HG02763 (cell line): ENCODE measurements at regions not wholly inside any gene's neighbourhood (a gene's known extent, or its start where the extent isn't known, plus 50 kb on each side); places are given as distances from the start of the nearest gene placed in this dataset.

Experiments used
- ATAC-seq: cut with Tn5 transposase; IDR thresholded peaks from one replicate; pipeline ENCODE4 v1.9.1; 2021; ENCODE audit warnings: mild to moderate bottlenecking, moderate library complexity; ENCODE audit not compliant: unreplicated experiment

DNA sequence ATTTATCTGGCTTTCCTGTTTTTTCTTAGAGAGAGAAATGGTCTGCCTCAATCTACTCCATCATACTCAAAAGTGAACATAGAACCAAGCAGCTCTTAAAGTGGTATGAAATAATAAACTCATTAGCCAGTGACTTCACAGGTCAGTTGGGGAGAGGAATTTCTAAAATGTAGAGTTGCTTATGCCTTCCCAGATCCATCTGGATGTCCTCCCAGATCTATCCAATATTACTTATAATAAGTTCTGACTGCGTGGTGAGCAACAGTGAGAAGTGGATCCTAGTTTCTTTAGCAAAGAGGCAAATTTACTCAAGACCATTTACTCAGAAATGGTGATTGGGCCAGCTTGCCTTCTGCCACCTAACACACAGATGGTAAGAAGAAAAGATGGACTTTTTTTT, 748.0 kb downstream of the PCDH18 start:
- no peak for ATAC-seq

DNA sequence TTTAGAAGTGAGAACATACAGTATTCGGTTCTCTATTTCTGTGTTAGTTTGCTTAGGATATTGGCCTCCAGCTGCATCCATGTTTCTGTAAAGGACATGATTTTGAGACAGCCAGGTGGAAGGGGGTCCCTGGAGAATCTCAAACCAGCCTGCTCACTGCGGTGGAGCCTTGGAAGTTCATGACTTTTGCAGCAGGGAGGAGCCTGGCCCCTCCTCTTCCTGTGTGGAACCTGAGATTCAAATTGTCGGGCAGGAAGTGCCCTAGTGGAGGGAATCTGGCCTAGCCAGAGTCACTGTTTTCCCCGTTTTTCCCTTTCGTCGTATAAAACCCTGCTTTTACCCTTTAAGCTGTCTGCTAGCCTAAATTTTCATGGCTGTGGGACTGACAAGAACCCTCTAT, 762.6 kb downstream of the PCDH18 start:
- no peak for ATAC-seq

DNA sequence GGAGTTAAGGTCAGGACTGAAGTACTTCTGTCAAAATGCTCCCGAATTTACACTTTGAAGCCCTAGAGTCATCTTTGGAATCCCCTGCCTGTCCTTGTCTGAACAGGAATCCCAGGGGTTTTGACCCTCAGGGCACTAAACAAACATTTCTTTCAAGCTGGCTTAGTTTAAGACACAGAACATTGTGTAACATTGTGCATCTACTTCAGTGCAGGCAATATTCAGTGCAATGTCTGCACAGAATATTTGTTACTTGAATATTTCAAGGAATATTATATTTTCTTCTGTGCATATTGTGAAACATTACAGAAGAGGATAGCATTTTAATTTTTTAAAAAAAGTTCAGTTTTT, 763.4 kb downstream of the PCDH18 start:
- ATAC-seq: no peak

DNA sequence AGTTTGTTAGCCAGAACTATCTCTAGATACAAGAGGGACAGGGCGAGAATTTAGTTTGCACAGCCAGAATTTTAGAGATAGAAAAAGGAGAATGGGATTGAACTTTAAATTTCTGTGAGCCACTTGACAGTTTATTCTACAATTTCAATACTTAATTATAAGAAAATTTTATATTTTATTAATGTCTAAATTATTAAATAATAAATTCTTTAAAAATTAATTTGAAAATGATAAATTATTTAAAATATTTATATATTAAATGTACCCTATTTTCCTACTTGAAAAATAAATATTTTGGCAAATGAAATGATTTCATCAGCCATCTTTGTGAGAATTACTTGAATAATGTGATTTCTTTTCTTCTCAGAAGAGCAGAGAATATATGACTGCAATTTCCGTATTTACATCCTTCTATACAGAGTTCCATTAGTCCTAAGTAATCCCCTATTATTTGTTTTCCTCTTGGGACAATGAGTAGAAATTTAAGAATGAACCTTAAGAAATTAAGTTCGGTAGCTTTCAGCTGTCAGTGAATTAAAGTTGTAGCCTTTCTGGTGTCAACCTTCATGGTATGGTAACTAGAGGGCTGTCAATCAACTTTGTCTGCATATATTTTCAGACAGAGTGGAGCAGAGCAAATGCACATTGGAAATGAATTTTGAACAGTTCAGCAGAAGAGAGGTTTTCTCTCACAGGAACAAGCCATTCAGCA, 763.9 kb downstream of the PCDH18 start:
- no peak for ATAC-seq

DNA sequence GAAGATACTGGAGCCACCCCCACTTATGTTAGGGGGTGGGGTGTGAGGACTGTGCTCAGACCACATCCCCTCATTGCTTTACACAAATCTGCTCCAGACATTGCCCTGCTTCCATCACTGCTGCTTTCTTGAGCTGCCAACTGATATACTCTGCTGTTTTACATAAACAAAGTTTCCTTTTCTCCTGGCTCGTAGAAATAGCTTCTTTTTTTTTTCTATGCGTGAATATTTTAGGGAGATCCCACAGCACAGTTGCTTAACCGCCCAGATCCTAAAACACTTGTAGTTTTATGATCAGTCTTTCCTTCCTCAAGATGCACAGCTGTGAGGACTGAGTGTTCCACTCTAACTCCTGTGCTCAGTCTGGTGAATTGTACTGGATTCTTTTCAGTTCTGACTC, 768.4 kb downstream of the PCDH18 start:
- no peak for ATAC-seq

DNA sequence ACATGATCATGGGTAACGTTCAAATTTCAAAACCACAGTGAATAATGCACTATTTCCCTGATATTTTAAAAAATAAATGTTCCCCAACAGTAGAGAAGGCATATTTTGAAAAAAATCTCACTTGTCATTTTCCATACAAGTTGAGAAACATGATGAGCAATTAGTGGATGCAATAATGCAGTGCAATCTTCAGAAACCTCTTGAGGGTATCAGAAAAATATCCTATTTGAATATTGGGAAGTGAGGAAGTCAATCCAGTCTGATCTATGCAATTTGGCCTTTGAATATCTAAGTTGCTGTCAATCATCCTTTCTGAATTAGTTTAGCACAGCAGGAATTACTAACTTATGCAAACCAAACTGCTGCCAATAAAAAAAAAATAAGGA, 776.8 kb downstream of the PCDH18 start:
- no peak for ATAC-seq

DNA sequence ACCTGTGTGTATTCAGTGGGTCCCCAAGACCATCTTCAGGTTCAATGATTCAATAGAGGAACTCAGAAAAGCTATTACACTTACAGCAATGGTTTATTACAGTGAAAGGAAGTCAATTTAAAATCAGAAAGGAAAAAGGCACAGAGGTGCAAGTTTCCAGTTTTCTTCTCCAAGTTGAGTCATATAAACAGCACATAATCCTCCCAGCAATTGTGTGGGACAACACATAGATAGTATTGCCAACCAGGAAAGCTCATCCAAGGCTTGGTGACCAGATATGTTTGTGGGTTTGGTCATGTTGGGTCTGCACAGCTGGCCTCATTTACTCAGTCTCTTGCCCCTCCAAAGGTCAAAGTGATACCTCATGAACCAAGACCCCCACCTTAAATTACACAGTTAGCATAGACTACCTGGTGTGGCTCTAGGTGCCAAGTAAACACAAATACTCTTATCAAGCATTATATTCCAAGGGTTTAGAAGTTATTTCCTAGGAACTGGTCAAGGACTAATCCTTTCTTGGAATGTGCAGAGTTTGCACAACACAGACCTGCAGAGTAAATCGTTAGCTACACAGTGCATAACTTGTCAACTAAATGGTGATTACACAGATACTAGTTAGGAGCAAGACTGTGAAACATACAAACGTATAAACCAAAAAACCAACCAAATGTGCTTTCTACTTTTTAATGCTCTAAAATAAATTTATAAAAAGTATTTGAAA, 777.3 kb downstream of the PCDH18 start:
- ATAC-seq: no peak

DNA sequence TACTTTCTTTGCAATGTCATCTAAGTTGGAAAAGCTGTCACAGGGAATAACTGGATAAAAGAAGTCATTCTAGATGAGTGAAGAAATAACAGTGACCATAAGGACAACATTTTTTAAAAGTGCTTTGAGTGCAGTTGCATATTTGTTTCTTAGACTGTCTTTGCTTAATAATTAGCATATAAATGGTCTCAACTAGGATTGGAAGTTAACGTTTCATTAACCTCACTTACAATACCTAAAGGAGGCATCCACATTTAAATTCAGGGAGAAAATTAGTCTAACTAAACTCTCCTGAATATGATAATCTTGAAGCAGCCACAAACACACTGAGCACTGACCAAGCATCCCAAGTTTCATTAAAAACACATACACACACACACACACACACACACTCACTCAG, 780.7 kb downstream of the PCDH18 start:
- no peak for ATAC-seq

DNA sequence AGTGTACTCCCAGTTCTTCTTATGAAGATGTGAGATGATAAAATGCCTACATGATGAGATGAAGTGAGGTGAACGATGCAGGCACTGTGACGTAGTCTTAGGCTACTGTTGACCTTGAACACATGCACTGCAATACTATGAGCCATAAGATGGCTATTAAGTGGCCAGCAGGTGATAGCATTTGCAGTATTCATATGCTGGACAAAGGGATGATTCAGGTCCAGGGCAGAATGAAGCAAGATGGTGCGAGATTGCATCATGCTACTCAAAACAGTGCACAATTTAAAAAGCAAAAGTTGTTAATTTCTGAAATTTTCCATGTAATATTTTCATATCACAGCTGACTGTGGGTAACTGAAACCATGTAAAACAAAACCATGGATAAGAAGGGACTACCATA, 781.4 kb downstream of the PCDH18 start:
- ATAC-seq: no peak

DNA sequence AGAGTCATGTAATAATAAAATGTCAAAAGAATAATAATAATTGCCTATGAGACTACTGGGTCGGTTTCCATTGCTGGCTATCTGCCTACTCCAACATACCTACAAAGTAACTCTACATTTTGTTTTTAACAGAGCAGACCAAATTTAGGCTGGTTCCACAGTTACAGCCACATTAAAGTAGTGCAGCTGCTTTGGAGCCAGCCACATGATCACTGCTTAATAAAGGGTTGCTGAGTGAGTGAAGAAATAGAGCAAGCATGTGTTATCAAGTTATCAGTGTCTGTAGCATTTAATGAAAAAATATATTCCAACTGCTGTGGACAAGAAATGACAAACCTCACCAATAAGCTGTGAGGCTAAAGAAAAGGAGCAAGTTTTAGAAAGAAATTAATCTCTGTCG, 782.3 kb downstream of the PCDH18 start:
- no peak for ATAC-seq

DNA sequence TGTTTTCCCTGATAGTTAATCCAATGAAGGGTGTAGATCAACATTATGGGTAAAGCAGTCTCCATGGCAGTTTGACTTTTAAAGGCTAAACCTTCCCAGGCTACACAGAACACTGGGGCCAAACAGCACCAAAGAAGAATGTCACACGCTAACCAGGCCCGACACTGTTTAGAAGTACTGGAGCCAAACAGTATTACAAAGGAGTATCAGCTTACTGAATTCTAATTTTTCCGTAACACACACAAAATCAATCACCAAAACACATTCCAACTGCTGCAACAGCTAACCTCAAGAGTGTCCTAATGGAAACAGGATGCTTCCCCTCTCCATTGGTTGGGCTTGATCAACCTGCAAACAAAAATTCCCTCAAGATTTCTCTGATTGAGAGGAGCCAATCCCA, 783.5 kb downstream of the PCDH18 start:
- ATAC-seq: no peak

DNA sequence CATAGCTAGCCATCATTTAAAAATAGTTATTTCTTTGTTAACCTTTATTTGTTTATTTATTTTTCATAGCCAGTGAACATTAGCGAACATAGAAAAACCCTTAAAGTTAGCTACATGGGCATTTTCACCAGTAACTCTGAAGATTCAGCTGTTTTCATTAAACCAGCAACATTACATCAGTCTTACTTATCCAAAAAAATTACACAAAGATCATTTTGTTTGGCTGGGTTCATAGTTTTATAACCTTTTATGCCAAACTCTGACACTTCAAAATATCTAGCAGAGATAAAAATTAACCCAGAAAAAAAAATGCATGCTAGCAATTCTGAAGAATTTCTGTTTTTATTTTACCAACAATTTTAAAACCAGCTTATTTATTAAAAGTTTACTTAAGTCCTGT, 784.1 kb downstream of the PCDH18 start:
- no peak for ATAC-seq

DNA sequence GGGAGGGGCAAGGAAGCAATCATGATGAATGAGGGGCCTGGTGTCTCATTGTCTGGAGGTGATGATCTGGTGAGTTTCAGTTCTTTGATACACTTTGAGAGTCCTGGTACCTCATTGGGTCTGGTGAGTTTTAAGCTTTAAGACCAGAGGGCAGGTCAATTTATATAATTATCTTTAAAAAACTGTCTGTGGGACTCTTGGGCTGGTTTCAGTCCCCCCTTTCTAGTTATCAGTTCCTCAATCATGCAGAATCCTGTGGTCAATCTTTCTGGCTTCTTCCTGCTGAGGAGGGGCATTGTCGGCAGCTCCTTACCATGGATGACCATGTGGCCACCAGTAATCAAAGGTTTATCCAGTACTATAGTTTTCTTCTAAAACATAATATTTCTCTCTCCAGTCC, 789.1 kb downstream of the PCDH18 start:
- no peak for ATAC-seq

DNA sequence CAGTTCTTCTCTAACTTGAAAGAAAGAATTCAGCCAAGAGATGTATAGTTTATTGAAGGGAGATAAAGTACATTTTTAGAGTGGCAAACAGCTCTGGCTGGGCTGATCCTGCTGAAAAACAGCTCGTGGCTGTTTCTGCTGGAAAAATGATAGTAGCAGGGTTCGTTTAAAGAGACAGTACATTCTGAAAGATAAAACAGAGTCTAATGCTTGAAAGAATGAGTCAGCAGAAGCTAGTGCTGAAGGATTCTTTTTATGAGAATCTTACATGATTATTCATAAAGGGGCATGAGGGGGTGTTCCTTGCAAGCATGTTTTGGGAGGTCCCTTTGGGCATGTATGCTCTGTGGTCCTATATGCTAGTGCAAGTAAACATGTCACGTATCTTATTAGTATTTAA, 790.0 kb downstream of the PCDH18 start:
- ATAC-seq: no peak

DNA sequence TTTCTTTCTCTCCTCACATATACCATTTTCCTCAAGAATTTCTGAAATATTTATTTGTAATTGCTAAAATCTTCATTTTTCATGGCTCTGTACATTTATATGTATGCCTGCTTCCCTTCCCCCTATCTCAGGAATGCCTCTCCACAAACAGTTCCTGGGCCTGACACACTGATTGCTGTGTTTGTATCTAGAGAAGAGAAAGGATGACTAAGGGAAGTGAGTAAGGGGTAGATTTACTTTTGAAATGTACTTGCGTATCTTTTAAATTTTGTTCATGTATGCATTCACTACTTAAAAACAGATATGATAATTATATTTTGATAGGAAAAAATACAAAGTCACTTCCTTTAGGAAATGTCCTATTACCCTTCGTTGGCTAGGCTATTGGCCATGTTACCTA, 790.8 kb downstream of the PCDH18 start:
- ATAC-seq: no peak

DNA sequence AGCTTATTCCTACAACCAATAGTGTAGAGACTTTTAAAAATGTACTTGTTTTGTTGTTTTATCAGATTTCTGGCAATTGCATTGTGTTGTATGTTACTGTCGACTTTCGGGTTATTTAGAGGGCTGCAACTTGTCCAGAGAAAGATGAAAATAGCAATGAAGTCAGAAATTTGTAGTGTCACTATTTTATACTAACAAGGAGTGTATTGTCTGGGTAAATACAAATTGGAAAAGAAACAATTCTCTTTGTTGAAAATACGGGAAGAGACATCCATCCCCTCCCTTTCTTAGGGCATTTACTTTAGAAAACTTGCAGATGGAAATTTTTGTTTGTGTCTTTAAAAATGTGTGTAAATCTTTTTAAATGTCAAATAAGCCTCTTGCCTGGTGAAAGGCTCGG, 792.0 kb downstream of the PCDH18 start:
- no peak for ATAC-seq

DNA sequence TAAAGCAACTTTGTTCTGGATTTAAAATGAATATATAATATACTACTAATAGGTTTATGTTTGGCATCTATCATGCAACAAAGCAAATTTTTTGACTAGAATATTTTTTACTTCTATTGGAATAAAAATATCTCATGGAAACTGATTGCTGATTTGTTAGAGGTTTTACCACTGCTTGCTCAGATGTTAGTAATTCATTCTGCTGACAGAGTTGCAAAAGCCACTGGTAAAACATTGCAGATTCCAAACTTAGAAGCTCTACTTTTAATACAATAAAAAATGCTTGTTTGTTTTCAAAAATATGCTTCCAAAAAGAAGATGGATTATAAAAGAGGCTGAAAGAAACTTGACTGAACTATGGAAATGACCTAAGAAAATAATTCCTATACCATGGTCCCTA, 795.2 kb downstream of the PCDH18 start:
- ATAC-seq: no peak

DNA sequence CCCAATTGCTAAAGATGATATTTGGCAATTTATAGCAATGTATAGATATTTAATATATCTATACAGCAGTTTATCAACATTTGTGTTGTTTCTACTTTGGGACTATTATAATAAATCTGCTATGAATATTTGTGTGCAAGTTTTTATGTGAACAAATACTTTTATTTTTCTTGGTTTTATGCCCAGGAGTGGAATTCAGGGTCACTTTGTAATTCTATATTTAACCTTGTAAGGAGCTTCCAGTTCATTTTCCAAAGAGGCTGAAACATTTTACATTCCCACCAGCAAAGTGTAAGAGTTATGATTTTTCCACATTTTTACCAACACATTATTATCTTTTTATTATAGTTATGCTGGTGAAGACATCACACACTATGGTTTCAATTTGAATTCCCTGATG, 801.3 kb downstream of the PCDH18 start:
- no peak for ATAC-seq

DNA sequence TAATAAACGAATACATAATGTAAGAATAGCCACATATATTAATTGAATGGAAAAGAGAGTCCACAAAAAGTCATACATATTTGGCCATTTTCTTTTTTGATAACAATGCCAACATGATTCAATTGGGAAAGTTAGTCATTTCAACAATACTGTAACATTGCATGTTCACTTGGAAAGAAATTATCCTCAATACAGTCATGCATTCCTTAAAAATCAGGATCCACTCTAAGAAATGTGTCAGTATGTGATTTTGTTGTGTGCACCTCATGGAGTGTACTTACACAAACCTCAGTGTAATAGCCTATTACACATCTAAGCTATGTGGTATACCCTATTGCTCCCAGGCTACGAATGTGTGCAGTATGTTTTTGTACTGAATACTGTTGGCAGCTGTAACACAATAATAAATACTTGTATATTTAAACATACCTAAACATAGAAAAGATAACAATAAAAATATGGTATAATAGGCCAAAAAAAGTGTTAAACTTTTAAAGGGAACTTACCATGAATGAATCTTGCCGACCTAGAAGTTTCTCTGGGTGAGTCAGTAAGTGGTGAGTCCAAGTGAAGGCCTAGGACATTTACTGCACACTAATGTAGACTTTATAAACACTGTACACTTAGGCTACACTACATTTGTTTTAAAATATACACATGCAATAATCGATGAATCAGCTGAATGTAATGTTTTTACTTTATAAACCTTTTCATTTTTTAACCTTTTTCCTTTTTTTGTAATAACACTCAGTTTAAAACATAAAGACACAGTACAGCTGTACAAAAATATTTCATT, 806.8 kb downstream of the PCDH18 start:
- no peak for ATAC-seq

DNA sequence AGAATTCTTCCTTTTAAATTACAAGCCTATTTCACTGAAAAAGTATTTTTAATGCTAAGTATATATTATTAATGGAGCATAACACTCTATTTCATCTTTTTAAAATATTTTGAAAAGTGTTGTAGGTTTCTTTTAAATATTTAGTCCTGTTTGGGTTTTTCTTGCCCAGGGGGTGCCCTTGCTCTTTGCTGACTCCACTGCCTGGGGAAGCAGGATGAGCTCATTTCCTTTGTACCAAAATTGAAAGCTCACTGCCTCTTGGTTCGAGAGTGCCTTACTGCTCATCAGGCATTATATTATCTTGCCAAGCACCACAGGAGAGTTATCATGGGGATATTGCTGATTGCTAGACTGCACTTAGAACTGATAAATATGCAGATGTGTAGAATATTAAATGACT, 819.2 kb downstream of the PCDH18 start:
- ATAC-seq: no peak

DNA sequence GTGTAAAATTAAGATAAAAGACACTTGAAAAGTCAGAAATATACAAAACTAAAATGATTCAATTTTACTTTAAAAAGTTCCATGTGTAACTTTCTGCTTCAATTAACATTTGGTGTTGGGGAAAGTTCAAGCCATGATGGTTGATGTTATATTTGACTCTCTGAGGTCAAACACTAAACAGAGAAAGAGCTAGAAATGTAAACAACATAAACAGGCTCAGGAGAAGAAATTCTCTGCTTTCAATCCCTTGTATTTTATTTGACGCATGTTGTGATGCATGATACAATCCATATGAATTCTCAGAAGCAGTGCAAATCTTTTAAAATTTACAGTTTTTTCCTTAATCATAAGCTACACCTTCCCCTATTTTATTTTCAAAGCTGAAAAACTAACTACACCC, 822.4 kb downstream of the PCDH18 start:
- ATAC-seq: no peak

DNA sequence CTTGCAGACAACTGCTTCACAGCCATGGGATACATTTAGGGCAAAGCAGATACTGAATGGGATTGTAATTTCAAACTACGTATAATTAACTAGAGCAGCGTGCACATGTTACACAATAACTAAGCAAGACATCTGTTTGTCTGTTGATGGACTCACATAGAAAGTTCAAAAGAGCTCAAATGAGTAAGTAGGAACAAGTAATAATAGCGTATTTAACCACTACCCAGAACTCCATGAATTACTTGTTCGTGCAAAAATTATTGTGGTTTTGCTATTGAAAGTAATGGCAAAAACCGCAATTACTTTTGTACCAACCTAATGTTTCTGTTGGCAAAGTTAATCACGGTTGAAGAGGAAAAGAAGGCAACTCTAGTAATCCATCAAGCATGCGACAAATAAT, 825.4 kb downstream of the PCDH18 start:
- no peak for ATAC-seq
